H1 (cell line): ENCODE measurements at regions not wholly inside any gene's neighbourhood (a gene's known extent, or its start where the extent isn't known, plus 50 kb on each side); places are given as distances from the start of the nearest gene placed in this dataset.

ENCODE experiments used
- CTCF ChIA-PET: fragments of 300-600 bp; sonication (Branson Sonifier 250); formaldehyde crosslinking; loops from one replicate; lab custom pipeline; 2021; ENCODE audit not compliant: partially characterized antibody; lab: Charles Lee
- POLR2A ChIA-PET: fragments of 300-600 bp; sonication (Branson Sonifier 250); formaldehyde crosslinking; loops from one replicate; lab custom pipeline; 2021; ENCODE audit warnings: inconsistent platforms; ENCODE audit not compliant: partially characterized antibody; lab: Charles Lee
- DNase-seq, 2 experiments: peaks; one replicate each; pipeline versions ENCODE4 v3.0.0 to v3.0.0-alpha.2; 2010 to 2022; ENCODE audit warnings: low spot score in 2 of 2, low read depth in 1 of 2, mixed read lengths in 1 of 2
- FAIRE-seq: peaks from 2 replicates; lab custom pipeline; 2011; peaks lifted over from hg19 to GRCh38; lab: Jason Lieb, UNC
- H2AFZ ChIP-seq: 2 replicates; pipeline ENCODE4 v1.8.1; 2012; ENCODE audit warnings: low read length, inconsistent platforms
- H2AK5ac ChIP-seq: 2 replicates; pipeline ENCODE4 v1.6.1; 2013; ENCODE audit warnings: low read depth, low read length
- H2BK120ac ChIP-seq: replicated peaks from 2 replicates; pipeline ENCODE3; 2013; ENCODE audit warnings: low read depth, low read length, inconsistent platforms
- H2BK12ac ChIP-seq: 2 replicates; pipeline ENCODE4 v1.6.1; 2013; ENCODE audit warnings: low read depth, low read length
- H2BK15ac ChIP-seq: 2 replicates; pipeline ENCODE4 v1.6.1; 2013; ENCODE audit warnings: low read length
- H2BK20ac ChIP-seq: 2 replicates; pipeline ENCODE4 v1.6.1; 2013; ENCODE audit warnings: low read length
- H2BK5ac ChIP-seq: 2 replicates; pipeline ENCODE4 v1.6.1; 2013; ENCODE audit warnings: low read depth, low read length
- H3K14ac ChIP-seq: 2 replicates; pipeline ENCODE4 v1.6.1; 2013; ENCODE audit warnings: inconsistent platforms; ENCODE audit not compliant: insufficient read length
- H3K18ac ChIP-seq: 2 replicates; pipeline ENCODE4 v1.6.1; 2013; ENCODE audit warnings: low read length; ENCODE audit errors: extremely low read depth
- H3K23ac ChIP-seq: 2 replicates; pipeline ENCODE4 v1.6.1; 2013; ENCODE audit warnings: inconsistent platforms; ENCODE audit not compliant: insufficient read length
- H3K23me2 ChIP-seq: 2 replicates; pipeline ENCODE4 v1.6.1; 2013; ENCODE audit warnings: low read depth, low read length
- H3K27ac ChIP-seq: 2 replicates; pipeline ENCODE4 v1.6.1; 2011; ENCODE audit warnings: low read depth, low read length, inconsistent platforms
- H3K27me3 ChIP-seq, 4 experiments: replicated peaks in 1 of 4; 1 replicate in 1 of 4; 2 replicates in 3 of 4; pipeline versions ENCODE4 v1.6.1 to v1.8.1; 2011 to 2013; ENCODE audit warnings: low read length in 3 of 4, mild to moderate bottlenecking in 3 of 4, inconsistent platforms in 2 of 4, mixed read lengths in 2 of 4, moderate library complexity in 1 of 4; ENCODE audit not compliant: control insufficient read depth in 3 of 4, insufficient read depth in 3 of 4; ENCODE audit errors: extremely low read depth in 1 of 4
- H3K36me3 ChIP-seq, 4 experiments: 2 replicates each; pipeline versions ENCODE4 v1.6.1 to v1.8.1; 2011 to 2013; ENCODE audit warnings: mild to moderate bottlenecking in 4 of 4, low read length in 3 of 4, moderate library complexity in 2 of 4, control low read depth in 1 of 4, inconsistent platforms in 1 of 4; ENCODE audit not compliant: insufficient read depth in 4 of 4, control insufficient read depth in 2 of 4
- H3K4ac ChIP-seq: replicated peaks from 2 replicates; pipeline ENCODE3; 2013; ENCODE audit warnings: low read length, low read depth, mixed read lengths, inconsistent platforms; ENCODE audit not compliant: insufficient read length
- H3K4me1 ChIP-seq, 4 experiments: replicated peaks in 1 of 4; 1 replicate in 1 of 4; 2 replicates in 3 of 4; pipeline versions ENCODE4 v1.6.1 to v1.8.1; 2011 to 2013; ENCODE audit warnings: low read length in 3 of 4, inconsistent platforms in 2 of 4, mixed read lengths in 1 of 4; ENCODE audit not compliant: insufficient read depth in 4 of 4, control insufficient read depth in 3 of 4
- H3K4me2 ChIP-seq, 2 experiments: 2 replicates each; pipeline versions ENCODE4 v1.6.1 to v1.8.1; 2011 to 2013; ENCODE audit warnings: low read depth in 2 of 2, low read length in 2 of 2, control low read depth in 1 of 2, inconsistent platforms in 1 of 2, mild to moderate bottlenecking in 1 of 2; ENCODE audit not compliant: insufficient read depth in 1 of 2
- H3K4me3 ChIP-seq, 4 experiments: fragments of 200-600, 300-600 bp in 1 of 4; sonication (generic), shearing (Covaris generic), sonication (Bioruptor Twin) in 1 of 4; 2 replicates each; pipeline versions ENCODE4 v1.5.1 to v1.8.1; 2011 to 2016; ENCODE audit warnings: low read length in 4 of 4, low read depth in 3 of 4, control low read depth in 2 of 4, inconsistent platforms in 2 of 4, mild to moderate bottlenecking in 2 of 4, mixed read lengths in 1 of 4, moderate library complexity in 1 of 4; ENCODE audit not compliant: insufficient read depth in 2 of 4; ENCODE audit errors: extremely low read depth in 1 of 4
- H3K56ac ChIP-seq: replicated peaks from 2 replicates; pipeline ENCODE3; 2013; ENCODE audit warnings: low read depth, mild to moderate bottlenecking, mixed read lengths, low read length, inconsistent platforms; ENCODE audit not compliant: insufficient read length
- H3K79me1 ChIP-seq: 2 replicates; pipeline ENCODE4 v1.6.1; 2013; ENCODE audit warnings: low read depth, low read length, control low read depth
- H3K79me2 ChIP-seq, 2 experiments: 2 replicates each; pipeline versions ENCODE4 v1.6.1 to v1.8.1; 2012 to 2013; ENCODE audit warnings: low read length in 2 of 2, mild to moderate bottlenecking in 2 of 2, inconsistent platforms in 1 of 2; ENCODE audit not compliant: insufficient read depth in 2 of 2, control insufficient read depth in 1 of 2
- H3K9ac ChIP-seq, 4 experiments: replicated peaks in 1 of 4; 1 replicate in 1 of 4; 2 replicates in 3 of 4; pipeline versions ENCODE4 v1.6.1 to v1.8.1; 2011 to 2013; ENCODE audit warnings: low read depth in 3 of 4, low read length in 3 of 4, control low read depth in 2 of 4, mild to moderate bottlenecking in 2 of 4, moderate library complexity in 2 of 4, inconsistent platforms in 1 of 4; ENCODE audit errors: extremely low read depth in 1 of 4
- H3K9me3 ChIP-seq, 2 experiments: 2 replicates each; pipeline versions ENCODE4 v1.6.1 to v1.8.1; 2012 to 2013; ENCODE audit warnings: mild to moderate bottlenecking in 2 of 2, moderate library complexity in 2 of 2, control low read depth in 1 of 2, inconsistent platforms in 1 of 2, low read depth in 1 of 2, low read length in 1 of 2, mixed read lengths in 1 of 2; ENCODE audit not compliant: insufficient read depth in 2 of 2
- H4K20me1 ChIP-seq, 2 experiments: replicated peaks in 1 of 2; 2 replicates each; pipeline versions ENCODE3 to v1.8.1; 2011 to 2013; ENCODE audit warnings: inconsistent platforms in 2 of 2, low read length in 2 of 2, mild to moderate bottlenecking in 1 of 2; ENCODE audit not compliant: insufficient read depth in 2 of 2, control insufficient read depth in 1 of 2
- H4K5ac ChIP-seq: 2 replicates; pipeline ENCODE4 v1.6.1; 2013; ENCODE audit warnings: low read length, low read depth, mixed read lengths, inconsistent platforms; ENCODE audit not compliant: insufficient read length
- H4K8ac ChIP-seq: 2 replicates; pipeline ENCODE4 v1.8.0; 2013; ENCODE audit warnings: mild to moderate bottlenecking, moderate library complexity, low read length, inconsistent platforms; ENCODE audit not compliant: insufficient read depth; ENCODE audit errors: extremely low read depth
- H4K91ac ChIP-seq: replicated peaks from 2 replicates; pipeline ENCODE3; 2013; ENCODE audit warnings: low read length, mixed read lengths, inconsistent platforms; ENCODE audit not compliant: insufficient read length
- CTBP2 ChIP-seq: IDR thresholded peaks from 2 replicates; pipeline ENCODE4 v1.7.0; 2011; ENCODE audit warnings: borderline replicate concordance, mild to moderate bottlenecking, moderate library complexity, mixed read lengths, low read length; ENCODE audit not compliant: insufficient read depth, insufficient read length
- PHF8 ChIP-seq: fragments of 200-600 bp; sonication (generic); conservative IDR thresholded peaks from 2 replicates; pipeline ENCODE4 v1.7.1; 2012; ENCODE audit warnings: low read depth, mild to moderate bottlenecking, inconsistent platforms, low read length, moderate library complexity
- TEAD4 ChIP-seq: IDR thresholded peaks from 2 replicates; pipeline ENCODE4 v1.6.1; 2012; ENCODE audit warnings: low read depth, low read length, inconsistent platforms, mixed read lengths
- WGBS, 2 experiments: shearing (Covaris generic) in 1 of 2; methylation state at CpG; one replicate each; pipeline versions ENCODE4 v1.1.6 to v1.1.7; 2013 to 2015; ENCODE audit warnings: low lambda C conversion rate in 2 of 2, mixed read lengths in 2 of 2, inconsistent platforms in 1 of 2, low coverage in 1 of 2, missing lambda C conversion rate in 1 of 2; ENCODE audit not compliant: insufficient replicate concordance in 2 of 2, insufficient coverage in 1 of 2, insufficient read length in 1 of 2; ENCODE audit errors: extremely low coverage in 1 of 2, missing lambda C conversion rate in 1 of 2; 5-methylcytosine and 5-hydroxymethylcytosine counted together
- TF ChIP-seq, protein P1 (sequence below): IDR thresholded peaks from 2 replicates; pipeline ENCODE4 v1.6.1; 2012; ENCODE audit warnings: low read length, inconsistent platforms

- CTCF ChIA-PET = interaction anchor here (0.8 to 1.7 kb wide), 4 partner anchors 13 to 69 kb away, joined by 3 to 5 read pairs (median 3); no protein-coding TSS in a partner anchor
- TF ChIP-seq TEAD4 = no peak
- no peak for TF ChIP-seq CTBP2
- TF ChIP-seq, protein P1, sequence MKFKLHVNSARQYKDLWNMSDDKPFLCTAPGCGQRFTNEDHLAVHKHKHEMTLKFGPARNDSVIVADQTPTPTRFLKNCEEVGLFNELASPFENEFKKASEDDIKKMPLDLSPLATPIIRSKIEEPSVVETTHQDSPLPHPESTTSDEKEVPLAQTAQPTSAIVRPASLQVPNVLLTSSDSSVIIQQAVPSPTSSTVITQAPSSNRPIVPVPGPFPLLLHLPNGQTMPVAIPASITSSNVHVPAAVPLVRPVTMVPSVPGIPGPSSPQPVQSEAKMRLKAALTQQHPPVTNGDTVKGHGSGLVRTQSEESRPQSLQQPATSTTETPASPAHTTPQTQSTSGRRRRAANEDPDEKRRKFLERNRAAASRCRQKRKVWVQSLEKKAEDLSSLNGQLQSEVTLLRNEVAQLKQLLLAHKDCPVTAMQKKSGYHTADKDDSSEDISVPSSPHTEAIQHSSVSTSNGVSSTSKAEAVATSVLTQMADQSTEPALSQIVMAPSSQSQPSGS = no peak
- TF ChIP-seq PHF8 = no peak
- 86% methylated on average over 7 of the region's 7 CpGs; no CpG with 5 or more reads in 1 of the 2 experiments for WGBS, 2 experiments
Measured at GRCh38 chr4:15327311-15328298, 100.2 kb upstream of the C1QTNF7 start.

More at GRCh38 chr4:15327311-15328298, 100.2 kb upstream of the C1QTNF7 start:
- FAIRE-seq (no peak), DNase-seq (no peak)
- Histone ChIP-seq H3K79me2 (no peaks in the 10 kb centered on the region), H2BK20ac (no peak overlapping the region), H2AFZ (no peak overlapping the region), H2AK5ac (no peak overlapping the region), H2BK15ac (no peak overlapping the region), H3K4me1 (no peaks in the 10 kb centered on the region), H3K27me3 (no peaks in the 10 kb centered on the region), H3K18ac (no peak overlapping the region), H3K4me3 (no peak overlapping the region), H3K27ac (no peak overlapping the region), H3K14ac (no peak overlapping the region), H3K4me2 (no peak overlapping the region), H2BK120ac (no peak overlapping the region), H3K56ac (no peak overlapping the region), H3K9ac (no peak overlapping the region), H2BK12ac (no peak overlapping the region), H3K4ac (no peak overlapping the region), H2BK5ac (no peak overlapping the region), H3K23ac (no peak overlapping the region), H3K79me1 (no peaks in the 10 kb centered on the region), H3K36me3 (no peaks in the 10 kb centered on the region), H4K20me1 (no peaks in the 10 kb centered on the region), H4K91ac (no peak overlapping the region), H3K23me2 (no peaks in the 10 kb centered on the region), H4K8ac (no peak overlapping the region), H3K9me3 (no peaks in the 10 kb centered on the region; a peak in 2 of 4 replicates), H4K5ac (no peak overlapping the region)
- POLR2A ChIA-PET = no interaction called here
